HCT116 (cell line): ENCODE measurements at regions not wholly inside any gene's neighbourhood (a gene's known extent, or its start where the extent isn't known, plus 50 kb on each side); places are given as distances from the start of the nearest gene placed in this dataset.

ENCODE experiments used
- ATAC-seq: fragments of 200-7000 bp; cut with Tn5 transposase; 2 replicates; pipeline ENCODE4 v1.9.1; 2020; ENCODE audit warnings: mild to moderate bottlenecking, moderate library complexity
- BruUV-seq: library from RNA; stranded (reverse); fragments of 400-500 nt; replicated peaks from 2 replicates; lab custom pipeline; 2021; lab: Mats Ljungman, UMichigan
- CTCF ChIA-PET: fragments of 300-600 bp; sonication (Branson Sonifier 250); formaldehyde crosslinking; loops from one replicate; lab custom pipeline; 2021; ENCODE audit warnings: antibody characterized with exemption; lab: Charles Lee
- POLR2A ChIA-PET: fragments of 300-600, 350-600 bp; sonication (Branson Sonifier 250); formaldehyde crosslinking; loops from one replicate; lab custom pipeline; 2021; ENCODE audit warnings: antibody characterized with exemption; lab: Charles Lee
- RAD21 ChIA-PET, 2 experiments: fragments of 300-600 bp; sonication (Branson Sonifier 250); formaldehyde crosslinking; loops; one replicate each; lab custom pipeline; 2023; ENCODE audit warnings: low total read pairs in 2 of 2; ENCODE audit not compliant: uncharacterized antibody in 2 of 2, unreplicated experiment in 2 of 2, low non-redundant PET in 1 of 2; lab: Charles Lee
- DNase-seq: peaks from one replicate; pipeline ENCODE4 v3.0.0-alpha.2; 2010; ENCODE audit warnings: low read depth, low spot score
- H2AFZ ChIP-seq: fragments of 200-600 bp; shearing (Covaris generic), sonication (generic); 2 replicates; pipeline ENCODE4 v1.6.1; 2017; ENCODE audit warnings: low read depth, mixed run types, mixed read lengths, antibody characterized with exemption, low read length; ENCODE audit not compliant: poor library complexity, severe bottlenecking
- H3K27ac ChIP-seq: 2 replicates; pipeline ENCODE4 v1.5.1; 2012; ENCODE audit warnings: low read depth, low read length
- H3K27me3 ChIP-seq: fragments of 200-600 bp; sonication (generic); 2 replicates; pipeline ENCODE4 v1.6.1; 2016; ENCODE audit warnings: mixed run types, low read length, mixed read lengths; ENCODE audit not compliant: insufficient read depth
- H3K36me3 ChIP-seq, 2 experiments: fragments of 200-500 bp in 1 of 2; fragments of 200-600 bp in 1 of 2; sonication (Bioruptor generic) in 1 of 2; sonication (generic) in 1 of 2; 2 replicates each; pipeline versions ENCODE4 v1.5.1 to v1.6.1; 2014 to 2016; ENCODE audit warnings: low read length in 2 of 2, inconsistent platforms in 1 of 2, mixed read lengths in 1 of 2, mixed run types in 1 of 2; ENCODE audit not compliant: insufficient read depth in 2 of 2, control insufficient read depth in 1 of 2
- H3K4me1 ChIP-seq, 2 experiments: fragments of 200-600 bp in 1 of 2; sonication (generic) in 1 of 2; 2 replicates each; pipeline versions ENCODE4 v1.5.1 to v1.6.1; 2012 to 2017; ENCODE audit warnings: low read length in 2 of 2, inconsistent platforms in 1 of 2, mild to moderate bottlenecking in 1 of 2, mixed read lengths in 1 of 2, mixed run types in 1 of 2, moderate library complexity in 1 of 2; ENCODE audit not compliant: insufficient read depth in 2 of 2, control insufficient read depth in 1 of 2
- H3K4me2 ChIP-seq: fragments of 200-600 bp; sonication (generic); 2 replicates; pipeline ENCODE4 v1.6.1; 2017; ENCODE audit warnings: mixed run types, low read length, mixed read lengths
- H3K4me3 ChIP-seq, 2 experiments: fragments of 200-600 bp in 1 of 2; sonication (generic) in 1 of 2; replicated peaks in 1 of 2; 2 replicates each; pipeline ENCODE4 v1.5.1; 2011 to 2016; ENCODE audit warnings: low read length in 2 of 2, control low read depth in 1 of 2, low read depth in 1 of 2, mild to moderate bottlenecking in 1 of 2, mixed read lengths in 1 of 2, mixed run types in 1 of 2
- H3K79me2 ChIP-seq: fragments of 200-600 bp; sonication (generic); 2 replicates; pipeline ENCODE4 v1.6.1; 2017; ENCODE audit warnings: mild to moderate bottlenecking, mixed run types, low read length, moderate library complexity, mixed read lengths; ENCODE audit not compliant: insufficient read depth
- H3K9ac ChIP-seq: fragments of 200-600 bp; sonication (generic); 2 replicates; pipeline ENCODE4 v1.6.1; 2016; ENCODE audit warnings: low read length, mixed read lengths
- H3K9me2 ChIP-seq: fragments of 200-600 bp; sonication (generic), shearing (Covaris generic); 2 replicates; pipeline ENCODE4 v1.6.1; 2017; ENCODE audit warnings: mixed run types, mild to moderate bottlenecking, moderate library complexity; ENCODE audit not compliant: insufficient read depth
- H3K9me3 ChIP-seq, 2 experiments: fragments of 200-500 bp in 1 of 2; fragments of 200-600 bp in 1 of 2; sonication (Bioruptor generic) in 1 of 2; sonication (generic) in 1 of 2; 2 replicates each; pipeline ENCODE4 v1.6.1; 2014 to 2017; ENCODE audit warnings: low read length in 2 of 2, mixed read lengths in 2 of 2, inconsistent platforms in 1 of 2, low read depth in 1 of 2, mild to moderate bottlenecking in 1 of 2, mixed run types in 1 of 2, moderate library complexity in 1 of 2; ENCODE audit not compliant: control insufficient read depth in 1 of 2, insufficient read depth in 1 of 2
- H4K20me1 ChIP-seq: fragments of 200-600 bp; sonication (generic), shearing (Covaris generic); 2 replicates; pipeline ENCODE4 v1.6.1; 2017; ENCODE audit warnings: mixed run types, mild to moderate bottlenecking, moderate library complexity; ENCODE audit not compliant: insufficient read depth
- RAD21 ChIP-seq: IDR thresholded peaks from 2 replicates; pipeline ENCODE4 v1.6.1; 2012; ENCODE audit warnings: low read depth, mild to moderate bottlenecking
- SIN3A ChIP-seq: IDR thresholded peaks from 2 replicates; pipeline ENCODE4 v1.6.1; 2012; ENCODE audit warnings: low read depth
- SP1 ChIP-seq: IDR thresholded peaks from 2 replicates; pipeline ENCODE4 v1.6.1; 2012; ENCODE audit warnings: low read depth
- SRF ChIP-seq: IDR thresholded peaks from 2 replicates; pipeline ENCODE4 v1.6.1; 2012; ENCODE audit warnings: low read depth
- ZFX ChIP-seq: fragments of 450-650 bp; IDR thresholded peaks from 2 replicates; pipeline ENCODE4 v1.6.1; 2017
- intact Hi-C: fragments of 100-400 bp; cut with micrococcal nuclease; formaldehyde crosslinking; loops from 2 replicates; pipeline ENCODE4 v1.10.0; 2022
- TF ChIP-seq, protein P1 (sequence below), 3 experiments: fragments of 200-600 bp in 1 of 3; sonication (generic) in 1 of 3; IDR thresholded peaks in 2 of 3; conservative IDR thresholded peaks in 1 of 3; 2 replicates each; pipeline ENCODE4 v1.5.1; 2012 to 2017; ENCODE audit warnings: low read depth in 2 of 3, low read length in 2 of 3, antibody characterized with exemption in 1 of 3, borderline replicate concordance in 1 of 3, control low read depth in 1 of 3, mild to moderate bottlenecking in 1 of 3, mixed read lengths in 1 of 3, mixed run types in 1 of 3, moderate library complexity in 1 of 3; ENCODE audit not compliant: insufficient read depth in 1 of 3
- TF ChIP-seq, protein P2 (sequence below): IDR thresholded peaks from 2 replicates; pipeline ENCODE4 v1.6.1; 2011; ENCODE audit warnings: mild to moderate bottlenecking, low read length, moderate library complexity; ENCODE audit not compliant: insufficient replicate concordance; ENCODE audit errors: extremely low read depth

DNA sequence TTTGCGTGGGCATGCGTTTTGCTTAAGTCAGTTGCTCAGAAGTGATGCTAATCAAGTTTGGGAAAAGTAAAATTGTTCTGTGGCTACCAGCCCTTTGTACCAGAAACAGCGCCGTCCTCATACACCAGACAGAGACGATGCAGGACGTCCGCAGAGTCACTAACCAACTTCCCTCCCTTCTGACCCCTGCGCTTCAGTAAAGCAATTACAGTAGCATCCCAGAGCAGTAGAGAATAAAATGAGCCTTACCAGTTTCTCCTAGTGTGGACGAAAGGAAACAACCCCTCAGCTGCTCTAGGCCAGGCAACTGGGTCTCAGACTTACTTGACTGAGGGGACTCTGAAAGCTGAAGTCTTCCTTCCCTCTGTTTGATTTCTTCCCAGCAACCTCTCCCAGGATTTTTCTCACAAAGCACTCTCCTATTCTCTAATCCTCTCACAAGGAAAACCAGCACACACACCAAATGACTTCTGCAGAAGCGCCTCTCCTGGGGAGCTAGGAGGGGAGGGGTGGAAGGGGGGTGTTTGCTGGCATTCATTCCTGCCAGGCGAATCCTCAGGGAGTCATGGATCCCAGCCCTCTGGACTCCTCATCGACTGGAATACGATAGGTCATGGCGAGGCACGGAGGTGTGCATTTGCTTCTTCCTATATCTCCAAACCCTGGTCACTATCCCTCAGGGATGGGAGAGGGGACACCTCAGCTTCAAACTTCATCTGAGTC is 56.0 kb upstream of the MID1 start:
- Histone ChIP-seq H3K27me3 (no peaks in the 10 kb centered on the region), H2AFZ (no peak overlapping the region), H3K4me1 (no peaks in the 10 kb centered on the region), H4K20me1 (no peaks in the 10 kb centered on the region), H3K4me2 (no peak overlapping the region), H3K27ac (no peak overlapping the region), H3K9me2 (no peaks in the 10 kb centered on the region), H3K79me2 (no peaks in the 10 kb centered on the region), H3K4me3 (no peak overlapping the region), H3K9me3 (no peaks in the 10 kb centered on the region), H3K9ac (no peak overlapping the region), H3K36me3 (no peaks in the 10 kb centered on the region)
- ChIA-PET CTCF (no interaction called here), RAD21 (no interaction called here), POLR2A (no interaction called here)
- intact Hi-C loops = no loop called here
- ATAC-seq = no peak
- TF ChIP-seq, protein P1, sequence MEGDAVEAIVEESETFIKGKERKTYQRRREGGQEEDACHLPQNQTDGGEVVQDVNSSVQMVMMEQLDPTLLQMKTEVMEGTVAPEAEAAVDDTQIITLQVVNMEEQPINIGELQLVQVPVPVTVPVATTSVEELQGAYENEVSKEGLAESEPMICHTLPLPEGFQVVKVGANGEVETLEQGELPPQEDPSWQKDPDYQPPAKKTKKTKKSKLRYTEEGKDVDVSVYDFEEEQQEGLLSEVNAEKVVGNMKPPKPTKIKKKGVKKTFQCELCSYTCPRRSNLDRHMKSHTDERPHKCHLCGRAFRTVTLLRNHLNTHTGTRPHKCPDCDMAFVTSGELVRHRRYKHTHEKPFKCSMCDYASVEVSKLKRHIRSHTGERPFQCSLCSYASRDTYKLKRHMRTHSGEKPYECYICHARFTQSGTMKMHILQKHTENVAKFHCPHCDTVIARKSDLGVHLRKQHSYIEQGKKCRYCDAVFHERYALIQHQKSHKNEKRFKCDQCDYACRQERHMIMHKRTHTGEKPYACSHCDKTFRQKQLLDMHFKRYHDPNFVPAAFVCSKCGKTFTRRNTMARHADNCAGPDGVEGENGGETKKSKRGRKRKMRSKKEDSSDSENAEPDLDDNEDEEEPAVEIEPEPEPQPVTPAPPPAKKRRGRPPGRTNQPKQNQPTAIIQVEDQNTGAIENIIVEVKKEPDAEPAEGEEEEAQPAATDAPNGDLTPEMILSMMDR (IDR thresholded peaks at IDR 0.05 in 2 of 3, conservative IDR thresholded peaks at IDR 0.05 in 1 of 3; ENCODE audit: borderline replicate concordance in 1 of 3, insufficient read depth in 1 of 3, low read depth in 2 of 3, low read length in 2 of 3) = no peak
- TF ChIP-seq, protein P2, sequence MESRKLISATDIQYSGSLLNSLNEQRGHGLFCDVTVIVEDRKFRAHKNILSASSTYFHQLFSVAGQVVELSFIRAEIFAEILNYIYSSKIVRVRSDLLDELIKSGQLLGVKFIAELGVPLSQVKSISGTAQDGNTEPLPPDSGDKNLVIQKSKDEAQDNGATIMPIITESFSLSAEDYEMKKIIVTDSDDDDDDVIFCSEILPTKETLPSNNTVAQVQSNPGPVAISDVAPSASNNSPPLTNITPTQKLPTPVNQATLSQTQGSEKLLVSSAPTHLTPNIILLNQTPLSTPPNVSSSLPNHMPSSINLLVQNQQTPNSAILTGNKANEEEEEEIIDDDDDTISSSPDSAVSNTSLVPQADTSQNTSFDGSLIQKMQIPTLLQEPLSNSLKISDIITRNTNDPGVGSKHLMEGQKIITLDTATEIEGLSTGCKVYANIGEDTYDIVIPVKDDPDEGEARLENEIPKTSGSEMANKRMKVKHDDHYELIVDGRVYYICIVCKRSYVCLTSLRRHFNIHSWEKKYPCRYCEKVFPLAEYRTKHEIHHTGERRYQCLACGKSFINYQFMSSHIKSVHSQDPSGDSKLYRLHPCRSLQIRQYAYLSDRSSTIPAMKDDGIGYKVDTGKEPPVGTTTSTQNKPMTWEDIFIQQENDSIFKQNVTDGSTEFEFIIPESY = no peak
- no peak for TF ChIP-seq RAD21
- TF ChIP-seq SRF = no peak
- TF ChIP-seq ZFX = no peak
- no peak for TF ChIP-seq SIN3A
- no peak for TF ChIP-seq SP1
- DNase-seq = no peak
- BruUV-seq = no TSS peak
